Ascending aorta (tissue), 2 donors: ENCODE measurements at regions not wholly inside any gene's neighbourhood (a gene's known extent, or its start where the extent isn't known, plus 50 kb on each side); places are given as distances from the start of the nearest gene placed in this dataset.

Experiments
- DNase-seq, 2 donors: peaks; one replicate each; pipeline ENCODE4 v3.0.0-alpha.2; 2019; ENCODE audit warnings: low spot score in 2 of 2
- H3K27ac ChIP-seq, 2 donors: fragments of 200-600 bp; sonication (generic); one replicate each; pipeline ENCODE4 v1.5.1; 2016 to 2017; ENCODE audit warnings: mild to moderate bottlenecking in 1 of 2
- H3K27me3 ChIP-seq: fragments of 200-600 bp; sonication (generic); one replicate; pipeline ENCODE4 v1.5.1; 2017
- H3K36me3 ChIP-seq, 2 donors: fragments of 200-600 bp; sonication (generic); one replicate each; pipeline ENCODE4 v1.5.1; 2016
- H3K4me1 ChIP-seq, 2 donors: fragments of 200-600 bp; sonication (generic); one replicate each; pipeline ENCODE4 v1.5.1; 2016 to 2017; ENCODE audit warnings: mild to moderate bottlenecking in 1 of 2
- H3K4me3 ChIP-seq, 2 donors: fragments of 200-600 bp; sonication (generic); one replicate each; pipeline ENCODE4 v1.5.1; 2016 to 2017; ENCODE audit warnings: mild to moderate bottlenecking in 1 of 2
- H3K9me3 ChIP-seq, 2 donors: fragments of 200-600 bp; sonication (generic); one replicate each; pipeline ENCODE4 v1.5.1; 2016
- intact Hi-C: fragments of 100-400 bp; cut with DNase I; formaldehyde crosslinking; loops from one replicate; pipeline ENCODE4 v1.15.1; 2023
- TF ChIP-seq, protein P1 (sequence below), 3 experiments: fragments of 200-600 bp in 2 of 3; fragments of 450-650 bp in 1 of 3; sonication (generic) in 2 of 3; IDR thresholded peaks; one replicate each; pipeline ENCODE4 v1.5.1; 2016 to 2019; ENCODE audit warnings: antibody characterized with exemption in 3 of 3, mild to moderate bottlenecking in 1 of 3, moderate library complexity in 1 of 3

DNA sequence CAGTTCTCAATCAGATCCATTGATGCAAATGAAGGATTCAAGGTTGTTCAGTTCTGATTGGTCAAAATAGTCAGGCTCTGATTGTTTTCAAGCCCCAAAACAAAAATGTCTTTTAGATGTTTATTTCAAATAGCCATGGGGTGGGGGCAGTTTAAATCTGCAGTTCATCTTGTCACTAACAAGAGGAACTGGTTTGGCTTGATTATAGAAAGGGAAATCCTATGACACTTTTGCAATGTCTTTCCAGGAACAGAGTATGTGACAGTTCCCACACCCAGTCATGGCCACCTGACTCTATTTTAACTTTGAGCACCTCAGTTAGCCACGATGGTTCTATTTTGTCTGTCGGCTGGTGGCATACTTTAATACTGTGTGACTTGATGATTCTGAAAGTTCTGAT lies 1544.1 kb downstream of the PLA2G4A start:
- Histone ChIP-seq H3K9me3 (no peaks in the 10 kb centered on the region), H3K27me3 (no peaks in the 10 kb centered on the region), H3K36me3 (no peaks in the 10 kb centered on the region), H3K4me1 (no peaks in the 10 kb centered on the region), H3K27ac (no peak overlapping the region), H3K4me3 (no peak overlapping the region)
- DNase-seq: no peak
- intact Hi-C loops: no loop called here
- TF ChIP-seq, protein P1, sequence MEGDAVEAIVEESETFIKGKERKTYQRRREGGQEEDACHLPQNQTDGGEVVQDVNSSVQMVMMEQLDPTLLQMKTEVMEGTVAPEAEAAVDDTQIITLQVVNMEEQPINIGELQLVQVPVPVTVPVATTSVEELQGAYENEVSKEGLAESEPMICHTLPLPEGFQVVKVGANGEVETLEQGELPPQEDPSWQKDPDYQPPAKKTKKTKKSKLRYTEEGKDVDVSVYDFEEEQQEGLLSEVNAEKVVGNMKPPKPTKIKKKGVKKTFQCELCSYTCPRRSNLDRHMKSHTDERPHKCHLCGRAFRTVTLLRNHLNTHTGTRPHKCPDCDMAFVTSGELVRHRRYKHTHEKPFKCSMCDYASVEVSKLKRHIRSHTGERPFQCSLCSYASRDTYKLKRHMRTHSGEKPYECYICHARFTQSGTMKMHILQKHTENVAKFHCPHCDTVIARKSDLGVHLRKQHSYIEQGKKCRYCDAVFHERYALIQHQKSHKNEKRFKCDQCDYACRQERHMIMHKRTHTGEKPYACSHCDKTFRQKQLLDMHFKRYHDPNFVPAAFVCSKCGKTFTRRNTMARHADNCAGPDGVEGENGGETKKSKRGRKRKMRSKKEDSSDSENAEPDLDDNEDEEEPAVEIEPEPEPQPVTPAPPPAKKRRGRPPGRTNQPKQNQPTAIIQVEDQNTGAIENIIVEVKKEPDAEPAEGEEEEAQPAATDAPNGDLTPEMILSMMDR (IDR thresholded peaks at IDR 0.05): no peak

DNA sequence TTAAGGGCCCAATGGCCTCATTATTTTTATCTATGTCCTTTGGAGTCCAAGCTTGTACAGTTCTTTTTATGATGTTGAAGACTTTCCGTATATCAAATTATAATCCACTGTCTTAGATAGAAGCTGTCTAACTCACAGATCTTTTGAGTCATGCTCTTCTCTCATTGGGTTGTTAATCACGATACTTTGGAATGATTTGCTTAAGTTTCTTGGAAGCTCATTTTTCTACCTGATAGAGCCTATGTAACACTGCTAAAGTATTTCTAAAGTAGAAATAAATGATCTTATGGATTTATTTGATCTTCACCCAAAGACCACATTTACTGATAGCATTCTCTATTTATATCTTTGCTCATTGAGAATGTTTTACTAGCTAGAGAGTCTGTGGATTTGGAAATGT lies 1554.1 kb downstream of the PLA2G4A start:
- Histone ChIP-seq H3K36me3 (no peaks in the 10 kb centered on the region), H3K4me1 (no peaks in the 10 kb centered on the region), H3K27me3 (no peaks in the 10 kb centered on the region), H3K9me3 (no peaks in the 10 kb centered on the region), H3K27ac (no peak overlapping the region), H3K4me3 (no peak overlapping the region)
- intact Hi-C loops: no loop called here
- DNase-seq: no peak
- TF ChIP-seq, protein P1 (IDR thresholded peaks at IDR 0.05): no peak

DNA sequence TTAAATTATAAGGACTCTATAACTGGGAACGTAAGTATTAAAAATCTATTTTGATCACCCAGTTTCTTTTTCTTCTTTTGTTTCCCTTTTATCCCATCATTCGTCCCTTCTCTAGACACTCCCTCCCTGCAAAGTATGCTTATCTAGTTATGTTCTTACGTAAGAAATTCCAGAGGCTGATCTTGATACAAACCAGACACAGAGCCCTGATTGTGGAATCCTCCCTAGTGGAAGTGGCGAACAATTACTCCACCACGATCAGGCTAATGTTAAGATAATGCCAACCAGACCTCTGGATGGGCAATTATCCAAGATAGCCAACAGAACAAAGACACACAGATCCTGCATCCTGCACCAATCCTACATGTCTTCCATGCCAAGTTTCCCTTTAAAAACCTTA lies 1557.4 kb downstream of the PLA2G4A start:
- Histone ChIP-seq H3K36me3 (no peaks in the 10 kb centered on the region), H3K4me3 (no peak overlapping the region), H3K27ac (no peak overlapping the region), H3K9me3 (no peaks in the 10 kb centered on the region), H3K27me3 (no peaks in the 10 kb centered on the region), H3K4me1 (no peaks in the 10 kb centered on the region)
- no peak for DNase-seq
- TF ChIP-seq, protein P1 (IDR thresholded peaks at IDR 0.05): no peak
- intact Hi-C loops: no loop called here

DNA sequence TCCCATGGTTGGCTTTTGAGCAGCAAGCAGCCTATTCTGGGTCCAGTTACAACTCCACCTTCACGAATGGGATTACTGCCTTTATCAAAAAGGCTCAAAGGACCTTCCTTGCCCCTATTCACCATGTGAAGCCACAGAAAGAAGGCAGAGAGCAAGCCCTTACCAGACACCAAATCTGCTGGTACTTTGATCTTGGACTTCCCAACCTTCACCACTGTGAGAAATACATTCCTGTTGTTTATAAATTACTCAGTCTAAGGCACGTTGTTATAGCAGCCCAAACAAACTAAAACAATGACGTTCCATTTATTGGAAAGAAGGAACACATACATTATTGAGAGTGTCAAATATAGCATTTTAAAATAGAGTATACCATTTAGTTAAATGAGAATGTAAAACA lies 1557.9 kb downstream of the PLA2G4A start:
- Histone ChIP-seq H3K36me3 (no peaks in the 10 kb centered on the region), H3K4me3 (no peak overlapping the region), H3K9me3 (no peaks in the 10 kb centered on the region), H3K4me1 (no peaks in the 10 kb centered on the region), H3K27me3 (no peaks in the 10 kb centered on the region), H3K27ac (no peak overlapping the region)
- TF ChIP-seq, protein P1 (IDR thresholded peaks at IDR 0.05): no peak
- intact Hi-C loops: no loop called here
- DNase-seq: no peak

DNA sequence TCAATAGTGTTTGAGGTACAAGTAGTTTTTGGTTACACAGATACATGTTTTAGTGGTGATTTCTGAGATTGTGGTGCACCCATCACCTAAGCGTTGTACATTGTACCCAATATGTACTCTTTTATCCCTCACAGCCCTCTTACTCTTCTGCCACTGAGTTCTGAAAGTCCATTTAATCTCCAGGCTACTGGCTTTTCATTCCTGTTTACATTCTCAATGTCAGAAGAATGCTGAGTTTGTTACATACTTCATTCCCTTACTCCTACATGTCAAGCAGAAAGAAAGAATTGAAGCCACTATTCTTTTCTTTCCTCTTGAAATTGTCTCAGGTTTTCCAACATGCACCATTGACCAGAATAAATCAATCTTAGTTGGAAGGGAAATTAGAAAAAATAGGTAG lies 1565.9 kb downstream of the PLA2G4A start:
- Histone ChIP-seq H3K9me3 (no peaks in the 10 kb centered on the region), H3K27me3 (no peaks in the 10 kb centered on the region), H3K4me3 (no peak overlapping the region), H3K4me1 (no peaks in the 10 kb centered on the region), H3K36me3 (no peaks in the 10 kb centered on the region), H3K27ac (no peak overlapping the region)
- TF ChIP-seq, protein P1 (IDR thresholded peaks at IDR 0.05): no peak
- no peak for DNase-seq
- intact Hi-C loops: no loop called here

DNA sequence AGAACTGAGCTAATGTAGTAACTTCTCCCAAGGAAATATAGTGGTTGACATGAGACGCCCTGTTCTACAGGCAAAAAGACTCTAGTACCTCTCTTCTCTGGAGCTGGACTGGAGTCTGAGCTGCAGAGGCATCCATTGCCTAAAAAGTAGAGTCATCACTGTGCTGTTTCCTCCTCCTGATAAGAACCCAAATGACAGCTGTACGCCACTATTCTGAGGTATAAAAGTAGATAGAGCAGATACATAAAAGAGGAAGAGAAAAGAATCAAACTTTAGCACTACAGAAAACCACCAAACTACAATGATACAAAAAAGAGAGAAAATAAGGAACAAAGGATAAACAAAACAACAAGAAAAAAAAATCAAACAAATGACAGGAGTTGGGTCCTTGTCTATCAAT lies 1568.8 kb downstream of the PLA2G4A start:
- no peaks in the 10 kb centered on the region for H3K4me1 ChIP-seq
- TF ChIP-seq, protein P1 (IDR thresholded peaks at IDR 0.05): no peak
- H3K4me3 ChIP-seq: no peak overlapping the region
- no peak for DNase-seq
- no peak overlapping the region for H3K27ac ChIP-seq
- intact Hi-C loops: no loop called here
- no peaks in the 10 kb centered on the region for H3K36me3 ChIP-seq
- H3K9me3 ChIP-seq: no peaks in the 10 kb centered on the region
- no peaks in the 10 kb centered on the region for H3K27me3 ChIP-seq
